HL-60 (cell line): ENCODE measurements at regions not wholly inside any gene's neighbourhood (a gene's known extent, or its start where the extent isn't known, plus 50 kb on each side); places are given as distances from the start of the nearest gene placed in this dataset.

Source experiments
- CTCF ChIP-seq: IDR thresholded peaks from one replicate; pipeline ENCODE4 v1.5.1; 2011; ENCODE audit warnings: low read length, control low read depth, inconsistent platforms; ENCODE audit not compliant: insufficient read depth
- POLR2AphosphoS5 ChIP-seq: IDR thresholded peaks from 2 replicates; pipeline ENCODE4 v1.6.1; 2012; ENCODE audit warnings: low read depth
- SPI1 ChIP-seq: IDR thresholded peaks from 2 replicates; pipeline ENCODE4 v1.6.1; 2012; ENCODE audit warnings: low read depth, mild to moderate bottlenecking, borderline replicate concordance

- TF ChIP-seq CTCF = no peak
- TF ChIP-seq SPI1 = no peak
- TF ChIP-seq POLR2AphosphoS5 = no peak
Measured at GRCh38 chr9:110142868-110143481, 65.0 kb downstream of the C9orf152 start.
